Neural cell (in vitro differentiated cells): ENCODE measurements at regions not wholly inside any gene's neighbourhood (a gene's known extent, or its start where the extent isn't known, plus 50 kb on each side); places are given as distances from the start of the nearest gene placed in this dataset.

ENCODE experiments used
- SMC3 ChIP-seq: fragments of 450-650 bp; conservative IDR thresholded peaks from 2 replicates; pipeline ENCODE4 v1.6.1; 2014; ENCODE audit warnings: antibody characterized with exemption, mild to moderate bottlenecking, moderate library complexity; ENCODE audit not compliant: poor library complexity
- TF ChIP-seq, protein P1 (sequence below): fragments of 450-650 bp; IDR thresholded peaks from 2 replicates; pipeline ENCODE4 v1.5.1; 2014; ENCODE audit warnings: antibody characterized with exemption, mild to moderate bottlenecking, moderate library complexity; ENCODE audit not compliant: poor library complexity, severe bottlenecking

DNA sequence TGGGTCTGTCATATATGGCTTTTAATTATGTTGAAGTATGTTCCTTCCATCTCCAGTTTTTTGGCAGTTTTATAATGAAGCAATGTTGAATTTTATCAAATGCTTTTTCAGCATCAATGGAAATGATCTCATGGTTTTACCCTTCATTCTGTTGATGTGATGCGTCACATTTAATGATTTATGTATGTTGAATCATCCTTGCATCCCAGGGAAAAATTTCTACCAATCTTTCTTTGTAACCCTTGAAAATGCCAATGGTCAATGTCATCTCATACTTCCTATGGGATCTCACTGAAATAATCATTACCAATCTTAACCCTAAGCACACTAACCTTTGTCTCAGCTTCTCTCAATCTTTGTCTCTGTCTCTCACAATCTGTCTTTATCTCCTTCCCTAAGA lies 1004.0 kb downstream of the KCNT2 start:
- TF ChIP-seq, protein P1, sequence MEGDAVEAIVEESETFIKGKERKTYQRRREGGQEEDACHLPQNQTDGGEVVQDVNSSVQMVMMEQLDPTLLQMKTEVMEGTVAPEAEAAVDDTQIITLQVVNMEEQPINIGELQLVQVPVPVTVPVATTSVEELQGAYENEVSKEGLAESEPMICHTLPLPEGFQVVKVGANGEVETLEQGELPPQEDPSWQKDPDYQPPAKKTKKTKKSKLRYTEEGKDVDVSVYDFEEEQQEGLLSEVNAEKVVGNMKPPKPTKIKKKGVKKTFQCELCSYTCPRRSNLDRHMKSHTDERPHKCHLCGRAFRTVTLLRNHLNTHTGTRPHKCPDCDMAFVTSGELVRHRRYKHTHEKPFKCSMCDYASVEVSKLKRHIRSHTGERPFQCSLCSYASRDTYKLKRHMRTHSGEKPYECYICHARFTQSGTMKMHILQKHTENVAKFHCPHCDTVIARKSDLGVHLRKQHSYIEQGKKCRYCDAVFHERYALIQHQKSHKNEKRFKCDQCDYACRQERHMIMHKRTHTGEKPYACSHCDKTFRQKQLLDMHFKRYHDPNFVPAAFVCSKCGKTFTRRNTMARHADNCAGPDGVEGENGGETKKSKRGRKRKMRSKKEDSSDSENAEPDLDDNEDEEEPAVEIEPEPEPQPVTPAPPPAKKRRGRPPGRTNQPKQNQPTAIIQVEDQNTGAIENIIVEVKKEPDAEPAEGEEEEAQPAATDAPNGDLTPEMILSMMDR: no peak
- no peak for TF ChIP-seq SMC3
